GM21515 (cell line): ENCODE measurements at regions not wholly inside any gene's neighbourhood (a gene's known extent, or its start where the extent isn't known, plus 50 kb on each side); places are given as distances from the start of the nearest gene placed in this dataset.

Experiments
- ATAC-seq: cut with Tn5 transposase; IDR thresholded peaks from one replicate; pipeline ENCODE4 v1.9.1; 2021; ENCODE audit not compliant: unreplicated experiment

- no peak for ATAC-seq
Observed at GRCh38 chr1:157292809-157293564, 154.8 kb upstream of the ETV3 start.

- no peak for ATAC-seq
Observed at GRCh38 chr1:157292302-157292701, 154.1 kb upstream of the ETV3 start.

- ATAC-seq: no peak
Observed at GRCh38 chr1:157291083-157291482, 152.9 kb upstream of the ETV3 start.

GRCh38 chr1:157289424-157290105 is 151.4 kb upstream of the ETV3 start:
- ATAC-seq: no peak

- no peak for ATAC-seq
Observed at GRCh38 chr1:157288996-157289395, 150.8 kb upstream of the ETV3 start.

- no peak for ATAC-seq
Observed at GRCh38 chr1:157288492-157288891, 150.3 kb upstream of the ETV3 start.

- no peak for ATAC-seq
Observed at GRCh38 chr1:157288006-157288405, 149.8 kb upstream of the ETV3 start.

GRCh38 chr1:157287462-157287861 is 149.3 kb upstream of the ETV3 start:
- no peak for ATAC-seq

- no peak for ATAC-seq
Observed at GRCh38 chr1:157286646-157287420, 148.6 kb upstream of the ETV3 start.

GRCh38 chr1:157286096-157286495 is 147.9 kb upstream of the ETV3 start:
- no peak for ATAC-seq

- ATAC-seq: no peak
Observed at GRCh38 chr1:157284451-157284850, 146.3 kb upstream of the ETV3 start.

GRCh38 chr1:157279802-157280140 is 141.6 kb upstream of the ETV3 start:
- ATAC-seq: no peak

GRCh38 chr1:157279138-157279801 is 141.1 kb upstream of the ETV3 start:
- no peak for ATAC-seq

GRCh38 chr1:157278383-157279137 is 140.4 kb upstream of the ETV3 start:
- no peak for ATAC-seq

GRCh38 chr1:157277913-157278312 is 139.7 kb upstream of the ETV3 start:
- no peak for ATAC-seq

GRCh38 chr1:157277281-157277680 is 139.1 kb upstream of the ETV3 start:
- ATAC-seq: no peak

GRCh38 chr1:157274698-157275534 is 136.7 kb upstream of the ETV3 start:
- ATAC-seq: no peak

GRCh38 chr1:157272729-157273524 is 134.7 kb upstream of the ETV3 start:
- ATAC-seq: no peak

GRCh38 chr1:157272264-157272663 is 134.1 kb upstream of the ETV3 start:
- no peak for ATAC-seq
